HL-60 (cell line): ENCODE measurements at regions not wholly inside any gene's neighbourhood (a gene's known extent, or its start where the extent isn't known, plus 50 kb on each side); places are given as distances from the start of the nearest gene placed in this dataset.

Experiments
- CTCF ChIP-seq: IDR thresholded peaks from one replicate; pipeline ENCODE4 v1.5.1; 2011; ENCODE audit warnings: low read length, control low read depth, inconsistent platforms; ENCODE audit not compliant: insufficient read depth
- GABPA ChIP-seq: IDR thresholded peaks from 2 replicates; pipeline ENCODE4 v1.6.1; 2012; ENCODE audit warnings: low read depth
- POLR2AphosphoS5 ChIP-seq: IDR thresholded peaks from 2 replicates; pipeline ENCODE4 v1.6.1; 2012; ENCODE audit warnings: low read depth
- REST ChIP-seq: IDR thresholded peaks from 2 replicates; pipeline ENCODE4 v1.6.1; 2012; ENCODE audit warnings: low read depth; ENCODE audit not compliant: insufficient replicate concordance

GRCh38 chr12:115097416-115097815, 413.4 kb upstream of the TBX3 start:
- TF ChIP-seq CTCF (no peak), POLR2AphosphoS5 (no peak), REST (no peak), GABPA (no peak)
